Loucy (cell line): ENCODE measurements at regions not wholly inside any gene's neighbourhood (a gene's known extent, or its start where the extent isn't known, plus 50 kb on each side); places are given as distances from the start of the nearest gene placed in this dataset.

Experiments
- H2AFZ ChIP-seq: fragments of 200-600 bp; sonication (generic); 2 replicates; pipeline ENCODE4 v1.6.0; 2016; ENCODE audit warnings: antibody characterized with exemption, mild to moderate bottlenecking, low read length, moderate library complexity
- H3F3A ChIP-seq: fragments of 200-600 bp; 2 replicates; pipeline ENCODE4 v1.6.0; 2016; ENCODE audit warnings: antibody characterized with exemption, low read depth, mild to moderate bottlenecking
- H3K27me3 ChIP-seq: fragments of 200-600 bp; sonication (generic); 2 replicates; pipeline ENCODE4 v1.6.1; 2014; ENCODE audit warnings: low read length, mild to moderate bottlenecking; ENCODE audit not compliant: insufficient read depth, poor library complexity, severe bottlenecking
- H3K36me3 ChIP-seq: fragments of 200-600 bp; sonication (generic); 2 replicates; pipeline ENCODE4 v1.6.1; 2016; ENCODE audit warnings: low read length; ENCODE audit not compliant: insufficient read depth
- H3K4me1 ChIP-seq: fragments of 200-600 bp; sonication (generic); 2 replicates; pipeline ENCODE4 v1.5.1; 2014; ENCODE audit warnings: low read length, mild to moderate bottlenecking; ENCODE audit not compliant: insufficient read depth, poor library complexity, severe bottlenecking
- H3K4me2 ChIP-seq: fragments of 200-600 bp; sonication (generic); 2 replicates; pipeline ENCODE4 v1.6.0; 2014; ENCODE audit warnings: antibody characterized with exemption, low read length, low read depth, mild to moderate bottlenecking; ENCODE audit not compliant: poor library complexity, severe bottlenecking
- H3K4me3 ChIP-seq: fragments of 200-600 bp; sonication (generic); 2 replicates; pipeline ENCODE4 v1.5.1; 2014; ENCODE audit warnings: low read length, mild to moderate bottlenecking, mixed read lengths; ENCODE audit not compliant: poor library complexity, severe bottlenecking
- H3K79me2 ChIP-seq: fragments of 200-600 bp; sonication (generic); 2 replicates; pipeline ENCODE4 v1.6.1; 2014; ENCODE audit warnings: low read length; ENCODE audit not compliant: insufficient read depth
- H3K9ac ChIP-seq: fragments of 200-600 bp; sonication (generic); 2 replicates; pipeline ENCODE4 v1.6.0; 2014; ENCODE audit warnings: mild to moderate bottlenecking, low read depth, low read length, moderate library complexity; ENCODE audit not compliant: poor library complexity, severe bottlenecking
- H3K9me2 ChIP-seq: fragments of 200-600 bp; sonication (generic); replicated peaks from 2 replicates; pipeline ENCODE4 v1.6.1; 2016; ENCODE audit warnings: low read depth, low read length, mixed read lengths
- H3K9me3 ChIP-seq: fragments of 200-600 bp; sonication (generic); 2 replicates; pipeline ENCODE4 v1.6.1; 2014; ENCODE audit warnings: mild to moderate bottlenecking, antibody characterized with exemption, low read length, low read depth; ENCODE audit not compliant: insufficient read depth
- H4K20me1 ChIP-seq: fragments of 200-600 bp; sonication (generic); 2 replicates; pipeline ENCODE4 v1.6.0; 2014; ENCODE audit warnings: antibody characterized with exemption, low read length, mild to moderate bottlenecking; ENCODE audit not compliant: insufficient read depth, poor library complexity, severe bottlenecking
- CTCF ChIP-seq: fragments of 200-600 bp; sonication (generic); conservative IDR thresholded peaks from 2 replicates; pipeline ENCODE4 v1.5.1; 2014; ENCODE audit warnings: mild to moderate bottlenecking, antibody characterized with exemption, low read length
- EZH2phosphoT487 ChIP-seq: fragments of 200-600 bp; IDR thresholded peaks from 2 replicates; pipeline ENCODE4 v1.6.1; 2018; ENCODE audit warnings: antibody characterized with exemption, mild to moderate bottlenecking, moderate library complexity, borderline replicate concordance

DNA sequence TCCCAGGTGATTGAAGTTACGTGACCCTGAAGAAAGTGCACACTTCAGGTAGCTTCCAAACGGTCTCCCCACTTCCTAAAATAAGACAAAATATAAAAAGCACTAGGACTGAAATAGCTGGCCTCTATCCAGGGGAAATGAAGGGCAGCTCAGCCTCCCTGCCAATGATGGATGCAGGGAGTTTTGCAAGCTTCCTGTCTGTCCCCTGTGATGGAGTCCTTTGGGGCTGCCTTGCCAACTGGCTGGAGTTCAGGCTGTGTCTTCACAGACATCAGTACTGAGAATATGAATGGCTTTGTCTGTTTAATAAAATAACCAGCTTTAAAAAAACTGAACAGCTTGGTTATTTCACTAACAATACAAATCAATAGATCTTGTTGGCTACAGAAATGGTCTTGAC, 101.4 kb upstream of the GPR12 start:
- Histone ChIP-seq H4K20me1 (no peaks in the 10 kb centered on the region), H3F3A (no peaks in the 10 kb centered on the region), H3K79me2 (no peaks in the 10 kb centered on the region), H3K4me3 (no peak overlapping the region), H3K4me2 (no peak overlapping the region), H3K9me3 (no peaks in the 10 kb centered on the region), H2AFZ (no peak overlapping the region), H3K9me2 (no peaks in the 10 kb centered on the region), H3K36me3 (no peaks in the 10 kb centered on the region), H3K27me3 (no peaks in the 10 kb centered on the region), H3K4me1 (no peaks in the 10 kb centered on the region), H3K9ac (no peak overlapping the region)
- no peak for TF ChIP-seq CTCF

- H3K36me3 ChIP-seq = no peaks in the 10 kb centered on the region
- TF ChIP-seq CTCF (no peak), EZH2phosphoT487 (no peak)
Observed at GRCh38 chr13:26855921-26856320, 95.3 kb upstream of the GPR12 start.

GRCh38 chr13:26855071-26855470, 94.5 kb upstream of the GPR12 start:
- Histone ChIP-seq H3K27me3 (no peaks in the 10 kb centered on the region), H3F3A (no peaks in the 10 kb centered on the region), H3K4me1 (no peaks in the 10 kb centered on the region), H3K9ac (no peak overlapping the region), H3K79me2 (no peaks in the 10 kb centered on the region), H3K4me2 (no peak overlapping the region), H4K20me1 (no peaks in the 10 kb centered on the region), H2AFZ (no peak overlapping the region), H3K9me2 (no peaks in the 10 kb centered on the region), H3K9me3 (no peaks in the 10 kb centered on the region), H3K36me3 (no peaks in the 10 kb centered on the region), H3K4me3 (no peak overlapping the region)
- TF ChIP-seq CTCF (no peak), EZH2phosphoT487 (no peak)

More at GRCh38 chr13:26855921-26856320, 95.3 kb upstream of the GPR12 start:
- no peaks in the 10 kb centered on the region for H3K27me3 ChIP-seq
- no peaks in the 10 kb centered on the region for H3F3A ChIP-seq
- no peaks in the 10 kb centered on the region for H3K4me1 ChIP-seq
- H3K9me2 ChIP-seq = no peaks in the 10 kb centered on the region
- H2AFZ ChIP-seq = no peak overlapping the region
- H3K9me3 ChIP-seq = no peaks in the 10 kb centered on the region
- H3K79me2 ChIP-seq = no peaks in the 10 kb centered on the region
- H3K4me2 ChIP-seq = no peak overlapping the region
- H4K20me1 ChIP-seq = no peaks in the 10 kb centered on the region
- no peak overlapping the region for H3K4me3 ChIP-seq
- no peak overlapping the region for H3K9ac ChIP-seq
